Coronary artery (tissue), 2 donors: ENCODE measurements at regions not wholly inside any gene's neighbourhood (a gene's known extent, or its start where the extent isn't known, plus 50 kb on each side); places are given as distances from the start of the nearest gene placed in this dataset.

Experiments
- DNase-seq: peaks from one replicate; pipeline ENCODE4 v3.0.0-alpha.2; 2017; ENCODE audit warnings: low spot score
- H3K27ac ChIP-seq, 2 donors: fragments of 200-600 bp; sonication (generic); one replicate each; pipeline ENCODE4 v1.5.1; 2016 to 2019
- H3K4me3 ChIP-seq: fragments of 200-600 bp; sonication (generic); 2 replicates; pipeline ENCODE4 v1.5.1; 2016; ENCODE audit warnings: mild to moderate bottlenecking, moderate library complexity
- TF ChIP-seq, protein P1 (sequence below): fragments of 200-600 bp; sonication (generic); IDR thresholded peaks from one replicate; pipeline ENCODE4 v1.5.1; 2019; ENCODE audit warnings: antibody characterized with exemption

DNA sequence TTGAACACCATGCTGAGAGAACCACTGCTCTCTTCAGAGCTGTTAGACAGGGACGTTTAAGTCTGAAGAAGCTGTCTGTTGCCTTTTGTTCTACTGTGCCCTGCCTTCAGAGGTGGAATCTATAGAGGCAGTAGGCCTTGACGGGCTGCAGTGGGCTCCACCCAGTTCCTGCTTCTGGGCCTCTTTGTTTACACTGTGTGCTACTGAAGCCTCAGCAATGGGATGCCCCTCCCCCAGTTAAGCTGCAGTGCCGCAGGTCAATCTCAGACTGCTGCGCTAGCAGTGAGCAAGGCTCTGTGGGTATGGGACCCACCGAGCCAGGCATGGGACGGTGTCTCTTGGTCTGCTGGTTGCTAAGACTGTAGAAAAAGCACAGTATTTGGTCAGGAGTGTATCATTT lies 162.3 kb upstream of the NXPH2 start:
- TF ChIP-seq, protein P1, sequence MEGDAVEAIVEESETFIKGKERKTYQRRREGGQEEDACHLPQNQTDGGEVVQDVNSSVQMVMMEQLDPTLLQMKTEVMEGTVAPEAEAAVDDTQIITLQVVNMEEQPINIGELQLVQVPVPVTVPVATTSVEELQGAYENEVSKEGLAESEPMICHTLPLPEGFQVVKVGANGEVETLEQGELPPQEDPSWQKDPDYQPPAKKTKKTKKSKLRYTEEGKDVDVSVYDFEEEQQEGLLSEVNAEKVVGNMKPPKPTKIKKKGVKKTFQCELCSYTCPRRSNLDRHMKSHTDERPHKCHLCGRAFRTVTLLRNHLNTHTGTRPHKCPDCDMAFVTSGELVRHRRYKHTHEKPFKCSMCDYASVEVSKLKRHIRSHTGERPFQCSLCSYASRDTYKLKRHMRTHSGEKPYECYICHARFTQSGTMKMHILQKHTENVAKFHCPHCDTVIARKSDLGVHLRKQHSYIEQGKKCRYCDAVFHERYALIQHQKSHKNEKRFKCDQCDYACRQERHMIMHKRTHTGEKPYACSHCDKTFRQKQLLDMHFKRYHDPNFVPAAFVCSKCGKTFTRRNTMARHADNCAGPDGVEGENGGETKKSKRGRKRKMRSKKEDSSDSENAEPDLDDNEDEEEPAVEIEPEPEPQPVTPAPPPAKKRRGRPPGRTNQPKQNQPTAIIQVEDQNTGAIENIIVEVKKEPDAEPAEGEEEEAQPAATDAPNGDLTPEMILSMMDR: no peak
- no peak for DNase-seq
- no peak overlapping the region for H3K4me3 ChIP-seq
- no peak overlapping the region for H3K27ac ChIP-seq

DNA sequence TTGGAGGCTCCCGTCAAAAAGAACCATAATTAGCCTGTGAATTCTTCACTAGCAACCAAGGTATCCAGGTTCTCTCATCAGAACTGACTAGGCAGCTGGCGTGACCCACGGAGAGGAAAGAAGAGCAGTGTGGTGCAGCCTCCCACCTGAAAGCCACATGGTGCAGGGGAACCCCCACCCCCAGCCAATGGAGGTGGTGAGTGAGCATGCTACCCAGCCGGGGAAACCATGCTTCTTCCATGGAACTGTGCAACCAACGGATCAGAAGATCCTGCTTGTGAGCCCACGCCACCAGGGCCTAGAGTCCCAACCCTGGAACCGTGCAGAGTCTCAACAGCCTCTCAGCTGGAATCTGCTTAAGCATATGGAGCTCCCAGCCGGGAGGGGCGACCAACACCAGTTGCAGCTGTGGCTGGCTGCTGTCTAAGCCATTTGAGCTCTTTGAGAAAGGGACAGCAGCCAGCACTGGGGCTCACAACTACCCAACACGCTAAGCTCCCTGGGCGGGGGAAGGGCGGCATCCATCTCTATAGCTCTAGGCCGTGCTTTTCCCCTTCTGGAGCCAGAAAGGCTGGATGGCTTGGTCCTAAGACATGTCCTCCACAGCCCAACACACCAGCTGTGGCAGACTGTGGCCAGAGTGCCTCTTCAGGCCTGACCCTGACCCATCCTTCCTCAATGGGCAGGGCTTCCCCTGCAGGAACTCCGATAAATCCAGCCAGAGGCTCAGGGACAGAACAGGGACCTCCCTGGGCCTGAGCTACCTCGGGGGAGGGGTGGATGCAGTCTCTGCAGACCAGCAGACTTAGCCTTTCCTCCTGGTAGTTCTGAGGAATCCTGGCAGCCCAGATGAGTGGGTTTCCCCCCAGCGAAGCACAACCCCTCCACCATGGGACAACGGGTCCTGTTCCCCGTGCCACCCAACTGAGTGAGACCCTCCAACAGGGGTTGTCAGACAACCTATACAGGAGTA lies 151.4 kb upstream of the NXPH2 start:
- H3K27ac ChIP-seq: no peak overlapping the region
- H3K4me3 ChIP-seq: no peak overlapping the region
- DNase-seq: no peak
- TF ChIP-seq, protein P1: no peak

DNA sequence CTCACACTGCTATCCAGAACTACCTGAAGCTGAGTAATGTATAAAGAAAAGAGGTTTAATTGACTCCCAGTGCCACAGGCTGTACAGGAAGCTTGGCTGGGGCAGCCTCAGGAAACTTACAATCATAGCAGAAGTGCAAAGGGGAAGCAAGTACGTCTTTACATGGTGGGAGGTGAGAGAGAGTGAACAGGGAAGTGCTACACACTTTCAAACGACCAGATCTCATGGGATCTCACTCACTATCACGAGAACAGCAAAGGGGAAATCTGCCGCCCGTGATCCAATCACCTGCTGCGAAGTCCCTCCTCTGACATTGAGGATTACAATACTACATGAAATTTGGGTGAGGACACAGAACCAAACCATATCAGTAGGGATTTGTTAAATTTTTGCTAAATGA lies 150.4 kb upstream of the NXPH2 start:
- TF ChIP-seq, protein P1: no peak
- no peak overlapping the region for H3K27ac ChIP-seq
- H3K4me3 ChIP-seq: no peak overlapping the region
- no peak for DNase-seq

DNA sequence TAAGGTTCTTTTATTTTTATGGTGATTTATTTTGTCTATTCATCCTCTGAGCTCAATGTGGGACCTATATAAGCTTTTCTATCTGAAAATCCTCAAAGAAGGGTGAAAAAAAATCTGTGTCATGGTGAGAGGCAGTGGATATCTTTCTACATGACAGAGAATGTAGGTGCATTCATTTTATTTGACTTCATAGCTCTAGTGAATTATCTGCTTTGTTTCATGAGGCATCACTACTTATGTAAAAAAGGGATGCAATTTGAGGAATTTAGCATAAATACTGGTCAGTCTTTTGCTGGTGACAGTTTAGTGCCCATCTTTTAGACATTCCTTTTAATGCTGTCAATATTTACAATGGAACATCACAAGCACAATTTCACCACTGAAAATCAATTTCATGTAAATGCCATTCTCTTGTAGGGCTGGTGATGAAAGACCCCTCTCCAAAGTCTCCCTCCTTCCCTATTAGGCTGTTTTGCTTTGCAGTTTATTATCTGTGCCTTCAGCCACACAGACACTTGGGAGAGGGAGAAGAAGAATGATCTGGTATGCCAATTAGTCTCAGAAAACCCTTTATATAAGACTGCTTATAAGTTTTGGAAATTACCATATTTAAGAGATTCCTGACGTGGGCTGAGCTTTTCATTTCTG lies 148.3 kb upstream of the NXPH2 start:
- DNase-seq: no peak
- H3K27ac ChIP-seq: no peak overlapping the region
- no peak overlapping the region for H3K4me3 ChIP-seq
- TF ChIP-seq, protein P1: no peak

DNA sequence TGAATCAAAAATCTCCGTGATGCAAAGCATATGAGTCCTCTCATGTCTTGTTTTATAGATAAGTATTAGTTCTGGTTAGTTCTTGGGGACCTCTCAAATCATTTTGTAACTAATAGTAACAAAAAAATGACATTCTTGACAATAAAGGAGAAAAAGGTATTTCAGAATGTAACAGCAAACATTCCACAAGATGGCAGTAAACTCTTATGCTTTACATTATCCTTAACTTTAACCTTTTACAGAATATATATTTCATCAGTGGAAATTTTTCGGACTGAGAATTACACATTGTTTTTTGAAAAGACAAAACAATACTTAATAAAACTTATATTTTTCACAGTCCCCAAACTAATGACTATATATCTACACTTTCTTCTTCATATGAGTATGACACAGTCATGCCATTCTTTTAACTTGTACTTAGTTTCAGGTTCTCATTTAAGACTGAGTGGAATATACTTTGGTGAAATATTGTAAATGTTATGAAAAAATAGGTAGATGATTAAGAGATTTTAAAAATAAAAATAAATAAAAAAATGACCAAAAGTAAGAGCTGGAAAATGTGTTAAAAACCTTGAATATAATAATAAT lies 142.9 kb upstream of the NXPH2 start:
- no peak for DNase-seq
- Histone ChIP-seq H3K27ac (no peak overlapping the region), H3K4me3 (no peak overlapping the region)
- TF ChIP-seq, protein P1: no peak

DNA sequence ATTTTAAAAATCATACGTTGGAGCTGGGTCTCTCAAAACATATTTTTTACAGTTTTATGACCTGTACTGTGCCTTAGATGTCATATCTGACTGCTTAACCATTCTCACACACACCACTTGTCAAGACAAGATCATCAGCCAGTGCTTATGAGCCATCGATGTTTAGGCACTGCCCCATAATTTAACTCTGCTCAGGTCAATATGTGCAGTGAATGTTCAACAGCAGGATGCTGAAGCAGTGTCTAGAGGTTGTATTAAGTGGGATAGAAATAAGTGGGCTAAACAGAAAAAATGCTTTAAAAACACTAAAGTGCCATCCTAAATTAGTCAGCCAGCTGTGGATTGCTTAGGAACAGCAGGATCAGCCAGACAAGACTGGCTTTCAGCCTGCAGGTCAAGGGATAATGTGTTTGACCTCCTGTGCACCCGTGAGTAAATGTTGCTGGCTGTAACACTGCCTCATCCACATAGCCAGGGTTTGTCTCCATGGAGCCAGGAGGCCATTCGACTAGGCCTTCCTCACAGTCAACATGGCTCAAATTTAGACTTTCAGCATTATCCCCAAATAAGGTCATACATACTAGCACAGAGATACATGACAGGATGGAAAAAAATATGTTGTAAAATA lies 139.0 kb upstream of the NXPH2 start:
- Histone ChIP-seq H3K27ac (no peak overlapping the region), H3K4me3 (no peak overlapping the region)
- TF ChIP-seq, protein P1: no peak
- no peak for DNase-seq
